PC-3 (cell line): ENCODE measurements at regions not wholly inside any gene's neighbourhood (a gene's known extent, or its start where the extent isn't known, plus 50 kb on each side); places are given as distances from the start of the nearest gene placed in this dataset.

Experiments used
- ATAC-seq: fragments of 200-7000 bp; cut with Tn5 transposase; 2 replicates; pipeline ENCODE4 v1.9.1; 2020; ENCODE audit warnings: mild to moderate bottlenecking, moderate library complexity
- BruUV-seq: library from RNA; stranded (reverse); fragments of 400-500 nt; replicated peaks from 2 replicates; lab custom pipeline; 2021; lab: Mats Ljungman, UMichigan
- CTCF ChIA-PET: fragments of 300-600 bp; sonication (Branson Sonifier 250); formaldehyde crosslinking; loops from one replicate; lab custom pipeline; 2022; ENCODE audit warnings: antibody characterized with exemption; lab: Charles Lee
- POLR2A ChIA-PET: fragments of 300-600 bp; sonication (Branson Sonifier 250); formaldehyde crosslinking; loops from one replicate; lab custom pipeline; 2022; ENCODE audit warnings: antibody characterized with exemption; ENCODE audit not compliant: unreplicated experiment; lab: Charles Lee
- DNase-seq: peaks from one replicate; pipeline ENCODE4 v3.0.0-alpha.2; 2015
- H2AFZ ChIP-seq: fragments of 300-600 bp; sonication (generic); 2 replicates; pipeline ENCODE4 v1.6.0; 2016; ENCODE audit warnings: antibody characterized with exemption, low read length
- H3F3A ChIP-seq: fragments of 300-600 bp; sonication (generic); one replicate; pipeline ENCODE4 v1.6.0; 2017; ENCODE audit warnings: antibody characterized with exemption, low read length, control low read depth, mild to moderate bottlenecking; ENCODE audit not compliant: unreplicated experiment
- H3K27ac ChIP-seq: fragments of 300-600 bp; sonication (generic); 2 replicates; pipeline ENCODE4 v1.5.1; 2016; ENCODE audit warnings: mild to moderate bottlenecking, low read length
- H3K27me3 ChIP-seq: fragments of 300-600 bp; sonication (generic); 2 replicates; pipeline ENCODE4 v1.6.1; 2016; ENCODE audit warnings: low read length, mixed read lengths
- H3K36me3 ChIP-seq: fragments of 300-600 bp; sonication (generic); 2 replicates; pipeline ENCODE4 v1.6.1; 2016; ENCODE audit warnings: low read depth, mixed run types, low read length, mixed read lengths
- H3K4me1 ChIP-seq: fragments of 300-600 bp; sonication (generic); 2 replicates; pipeline ENCODE4 v1.5.1; 2016; ENCODE audit warnings: low read length; ENCODE audit not compliant: insufficient read depth
- H3K4me2 ChIP-seq: fragments of 300-600 bp; sonication (generic); 2 replicates; pipeline ENCODE4 v1.6.0; 2016; ENCODE audit warnings: low read length
- H3K4me3 ChIP-seq: fragments of 300-600 bp; sonication (generic); 2 replicates; pipeline ENCODE4 v1.5.1; 2016; ENCODE audit warnings: mild to moderate bottlenecking, low read length, mixed read lengths
- H3K79me2 ChIP-seq: fragments of 300-600 bp; sonication (generic); 2 replicates; pipeline ENCODE4 v1.6.1; 2017; ENCODE audit warnings: low read length, mixed read lengths
- H3K9ac ChIP-seq: fragments of 300-600 bp; sonication (generic); 2 replicates; pipeline ENCODE4 v1.6.0; 2016; ENCODE audit warnings: mild to moderate bottlenecking, low read length
- H3K9me2 ChIP-seq: fragments of 300-600 bp; sonication (generic); replicated peaks from 2 replicates; pipeline ENCODE4 v1.6.1; 2016; ENCODE audit warnings: mixed run types, low read length, mixed read lengths
- H3K9me3 ChIP-seq: fragments of 300-600 bp; sonication (generic); 2 replicates; pipeline ENCODE4 v1.6.1; 2016; ENCODE audit warnings: low read length, mixed read lengths
- H4K20me1 ChIP-seq: fragments of 300-600 bp; sonication (generic); 2 replicates; pipeline ENCODE4 v1.6.1; 2016; ENCODE audit warnings: low read length, mixed read lengths
- CTCF ChIP-seq: fragments of 300-600 bp; sonication (generic); conservative IDR thresholded peaks from 2 replicates; pipeline ENCODE4 v1.5.1; 2017; ENCODE audit warnings: antibody characterized with exemption, low read depth, mild to moderate bottlenecking, low read length
- EZH2 ChIP-seq: fragments of 300-600 bp; sonication (generic); IDR thresholded peaks from one replicate; pipeline ENCODE4 v1.6.1; 2017; ENCODE audit warnings: antibody characterized with exemption, mild to moderate bottlenecking, low read length; ENCODE audit not compliant: unreplicated experiment
- EZH2phosphoT487 ChIP-seq: fragments of 300-600 bp; sonication (generic); IDR thresholded peaks from 2 replicates; pipeline ENCODE4 v1.6.1; 2018; ENCODE audit warnings: mild to moderate bottlenecking, antibody characterized with exemption, low read length, borderline replicate concordance
- intact Hi-C: fragments of 100-400 bp; cut with micrococcal nuclease; formaldehyde crosslinking; loops from 2 replicates; pipeline ENCODE4 v1.9.0; 2023

- POLR2A ChIA-PET: no interaction called here
- intact Hi-C loops: no loop called here
- Histone ChIP-seq H3K36me3 (no peaks in the 10 kb centered on the region), H3K4me3 (no peak overlapping the region), H4K20me1 (no peaks in the 10 kb centered on the region), H3K4me2 (no peak overlapping the region), H3K27ac (no peak overlapping the region), H3F3A (no peaks in the 10 kb centered on the region), H3K9me3 (0 out of 2 replicates have a peak, but pooled peaks cover 6% of the 10 kb centered on the region), H3K9me2 (no peaks in the 10 kb centered on the region), H3K79me2 (no peaks in the 10 kb centered on the region), H3K4me1 (no peaks in the 10 kb centered on the region), H3K27me3 (no peaks in the 10 kb centered on the region), H2AFZ (no peak overlapping the region), H3K9ac (no peak overlapping the region)
- ATAC-seq (no peak), DNase-seq (no peak)
- TF ChIP-seq CTCF (no peak), EZH2 (no peak), EZH2phosphoT487 (no peak)
- CTCF ChIA-PET: no interaction called here
- no TSS peak for BruUV-seq
Observed at GRCh38 chr14:85338895-85339294, 191.0 kb upstream of the FLRT2 start.

GRCh38 chr14:85342858-85343607 is 186.9 kb upstream of the FLRT2 start:
- Histone ChIP-seq H2AFZ (no peak overlapping the region), H3K79me2 (no peaks in the 10 kb centered on the region), H3K4me2 (no peak overlapping the region), H3K36me3 (no peaks in the 10 kb centered on the region), H3K4me1 (no peaks in the 10 kb centered on the region), H3F3A (no peaks in the 10 kb centered on the region), H3K9ac (no peak overlapping the region), H3K4me3 (no peak overlapping the region), H3K9me2 (no peaks in the 10 kb centered on the region), H3K27ac (no peak overlapping the region), H3K27me3 (no peaks in the 10 kb centered on the region), H4K20me1 (no peaks in the 10 kb centered on the region), H3K9me3 (no peaks in the 10 kb centered on the region)
- ChIA-PET CTCF (no interaction called here), POLR2A (no interaction called here)
- no peak for TF ChIP-seq EZH2
- TF ChIP-seq EZH2phosphoT487: no peak
- no peak for TF ChIP-seq CTCF
- ATAC-seq (no peak), DNase-seq (no peak)
- intact Hi-C loops: no loop called here
- no TSS peak for BruUV-seq

GRCh38 chr14:85344171-85344570 is 185.8 kb upstream of the FLRT2 start:
- no peaks in the 10 kb centered on the region for H3K27me3 ChIP-seq
- H3K36me3 ChIP-seq: no peaks in the 10 kb centered on the region
- H3K79me2 ChIP-seq: no peaks in the 10 kb centered on the region
- intact Hi-C loops: no loop called here
- no peak overlapping the region for H3K4me3 ChIP-seq
- no peak overlapping the region for H3K9ac ChIP-seq
- no peaks in the 10 kb centered on the region for H3K9me3 ChIP-seq
- no peak overlapping the region for H3K4me2 ChIP-seq
- H4K20me1 ChIP-seq: no peaks in the 10 kb centered on the region
- no peaks in the 10 kb centered on the region for H3K9me2 ChIP-seq
- no peak for TF ChIP-seq CTCF
- no peak for TF ChIP-seq EZH2phosphoT487
- no peak for TF ChIP-seq EZH2
- H3K27ac ChIP-seq: no peak overlapping the region
- ATAC-seq: no peak
- no peak overlapping the region for H2AFZ ChIP-seq
- H3K4me1 ChIP-seq: no peaks in the 10 kb centered on the region
- POLR2A ChIA-PET: no interaction called here
- BruUV-seq: no TSS peak
- H3F3A ChIP-seq: no peaks in the 10 kb centered on the region
- DNase-seq: no peak
- CTCF ChIA-PET: no interaction called here
